ENCODE measurements at regions not wholly inside any gene's neighbourhood (a gene's known extent, or its start where the extent isn't known, plus 50 kb on each side); places are given as distances from the start of the nearest gene placed in this dataset.

- no peak for TF ChIP-seq CTCF (IDR thresholded peaks at IDR 0.05; ENCODE audit: extremely low read depth, missing control alignments)
- DNase-seq (ENCODE audit: low spot score): no peak
Measured at GRCh38 chrX:39927380-39927779, 170.4 kb downstream of the BCOR start.

GRCh38 chrX:39928704-39929378 is 168.9 kb downstream of the BCOR start:
- TF ChIP-seq CTCF (IDR thresholded peaks at IDR 0.05; ENCODE audit: extremely low read depth, missing control alignments): no peak
- no peak for DNase-seq (ENCODE audit: low spot score)

- TF ChIP-seq CTCF (IDR thresholded peaks at IDR 0.05; ENCODE audit: extremely low read depth, missing control alignments): no peak
- no peak for DNase-seq (ENCODE audit: low spot score)
Measured at GRCh38 chrX:39929379-39930025, 168.3 kb downstream of the BCOR start.

GRCh38 chrX:39930786-39931528 is 166.8 kb downstream of the BCOR start:
- no peak for TF ChIP-seq CTCF (IDR thresholded peaks at IDR 0.05; ENCODE audit: extremely low read depth, missing control alignments)
- DNase-seq (ENCODE audit: low spot score): no peak

- no peak for TF ChIP-seq CTCF (IDR thresholded peaks at IDR 0.05; ENCODE audit: extremely low read depth, missing control alignments)
- no peak for DNase-seq (ENCODE audit: low spot score)
Measured at GRCh38 chrX:39931529-39932282, 166.1 kb downstream of the BCOR start.

- no peak for TF ChIP-seq CTCF (IDR thresholded peaks at IDR 0.05; ENCODE audit: extremely low read depth, missing control alignments)
- no peak for DNase-seq (ENCODE audit: low spot score)
Measured at GRCh38 chrX:39935411-39936064, 162.2 kb downstream of the BCOR start.
